ENCODE measurements at regions not wholly inside any gene's neighbourhood (a gene's known extent, or its start where the extent isn't known, plus 50 kb on each side); places are given as distances from the start of the nearest gene placed in this dataset.

- H3K9me3 ChIP-seq (ENCODE audit: control insufficient read depth, low read length), result no peaks in the 10 kb centered on the region
- no peak overlapping the region for H3K4me3 ChIP-seq (ENCODE audit: low read length)
- WGBS, 2 experiments (ENCODE audit: insufficient coverage in 1 of 2, insufficient read length in 1 of 2), result 95 to 100% methylated on average over 4 of the region's 4 CpGs
- Mint-ChIP-seq H3K4me3 (no peak overlapping the region), H3K4me1 (peaks cover 7% of the 10 kb centered on the region), H3K36me3 (ENCODE audit: low read depth) (no peaks in the 10 kb centered on the region), H3K9me3 (no peaks in the 10 kb centered on the region), H3K27ac (no peak overlapping the region), H3K27me3 (ENCODE audit: insufficient read depth) (no peaks in the 10 kb centered on the region)
- H3K4me1 ChIP-seq (ENCODE audit: control insufficient read depth, insufficient read depth, low read length), result no peaks in the 10 kb centered on the region
- no peak overlapping the region for H3K27ac ChIP-seq (ENCODE audit: low read depth, low read length)
- H3K36me3 ChIP-seq (ENCODE audit: control insufficient read depth, insufficient read depth, low read length), result no peaks in the 10 kb centered on the region
- TF ChIP-seq CTCF (conservative IDR thresholded peaks at IDR 0.05), result no peak
- DNase-seq, result no peak
- no peaks in the 10 kb centered on the region for H3K27me3 ChIP-seq (ENCODE audit: control insufficient read depth, insufficient read depth, low read length, poor library complexity, severe bottlenecking)
- no peak overlapping the region for H3K9ac ChIP-seq (ENCODE audit: extremely low read depth, low read length, poor library complexity, severe bottlenecking)
Observed at GRCh38 chr18:43668866-43669265, 391.6 kb upstream of the SYT4 start.

- Histone ChIP-seq H3K9ac (ENCODE audit: extremely low read depth, low read length, poor library complexity, severe bottlenecking) (no peak overlapping the region), H3K27me3 (ENCODE audit: control insufficient read depth, insufficient read depth, low read length, poor library complexity, severe bottlenecking) (no peaks in the 10 kb centered on the region), H3K27ac (ENCODE audit: low read depth, low read length) (no peak overlapping the region), H3K4me1 (ENCODE audit: control insufficient read depth, insufficient read depth, low read length) (no peaks in the 10 kb centered on the region), H3K9me3 (ENCODE audit: control insufficient read depth, low read length) (no peaks in the 10 kb centered on the region), H3K4me3 (ENCODE audit: low read length) (no peak overlapping the region), H3K36me3 (ENCODE audit: control insufficient read depth, insufficient read depth, low read length) (no peaks in the 10 kb centered on the region)
- Mint-ChIP-seq H3K4me3 (no peak overlapping the region), H3K4me1 (no peaks in the 10 kb centered on the region), H3K27ac (no peak overlapping the region), H3K27me3 (ENCODE audit: insufficient read depth) (no peaks in the 10 kb centered on the region), H3K36me3 (ENCODE audit: low read depth) (no peaks in the 10 kb centered on the region), H3K9me3 (no peaks in the 10 kb centered on the region)
- 80% methylated on average over 1 of the region's 1 CpG; no CpG with 5 or more reads in 1 of the 2 experiments for WGBS, 2 experiments (ENCODE audit: insufficient coverage in 1 of 2, insufficient read length in 1 of 2)
- no peak for TF ChIP-seq CTCF (conservative IDR thresholded peaks at IDR 0.05)
- DNase-seq, result no peak
Observed at GRCh38 chr18:43671431-43671830, 394.1 kb upstream of the SYT4 start.

- Histone ChIP-seq H3K36me3 (ENCODE audit: control insufficient read depth, insufficient read depth, low read length) (no peaks in the 10 kb centered on the region), H3K4me3 (ENCODE audit: low read length) (no peak overlapping the region), H3K9me3 (ENCODE audit: control insufficient read depth, low read length) (peaks cover 5% of the 10 kb centered on the region), H3K27me3 (ENCODE audit: control insufficient read depth, insufficient read depth, low read length, poor library complexity, severe bottlenecking) (no peaks in the 10 kb centered on the region), H3K9ac (ENCODE audit: extremely low read depth, low read length, poor library complexity, severe bottlenecking) (no peak overlapping the region), H3K27ac (ENCODE audit: low read depth, low read length) (no peak overlapping the region), H3K4me1 (ENCODE audit: control insufficient read depth, insufficient read depth, low read length) (no peaks in the 10 kb centered on the region)
- no peaks in the 10 kb centered on the region for H3K36me3 Mint-ChIP-seq (ENCODE audit: low read depth)
- no peak for TF ChIP-seq CTCF (conservative IDR thresholded peaks at IDR 0.05)
- no peaks in the 10 kb centered on the region for H3K27me3 Mint-ChIP-seq (ENCODE audit: insufficient read depth)
- no peak for DNase-seq
- H3K4me3 Mint-ChIP-seq, result no peak overlapping the region
- H3K27ac Mint-ChIP-seq, result no peak overlapping the region
- 90 to 91% methylated on average over 2 of the region's 2 CpGs for WGBS, 2 experiments (ENCODE audit: insufficient coverage in 1 of 2, insufficient read length in 1 of 2)
- peaks cover 20% of the 10 kb centered on the region for H3K4me1 Mint-ChIP-seq
- H3K9me3 Mint-ChIP-seq, result no peaks in the 10 kb centered on the region
Observed at GRCh38 chr18:43680096-43680495, 402.8 kb upstream of the SYT4 start.

Data from endodermal cell (in vitro differentiated cells).